ENCODE measurements at regions not wholly inside any gene's neighbourhood (a gene's known extent, or its start where the extent isn't known, plus 50 kb on each side); places are given as distances from the start of the nearest gene placed in this dataset.

GRCh38 chr12:89253488-89253887 lies 98.8 kb downstream of the DUSP6 start:
- Histone ChIP-seq H3K9me1 (ENCODE audit: control insufficient read depth, extremely low read depth, insufficient read depth, low read length) (no peaks in the 10 kb centered on the region), H3K27ac (ENCODE audit: control insufficient read depth, insufficient read depth, low read length) (no peak overlapping the region), H2AFZ (ENCODE audit: control insufficient read depth, low read length) (no peak overlapping the region), H3K4me3 (ENCODE audit: control insufficient read depth in 2 of 3, extremely low read depth in 1 of 3, insufficient read depth in 2 of 3, low read depth in 1 of 3, low read length in 3 of 3) (no peak overlapping the region), H3K4me2 (ENCODE audit: control insufficient read depth, extremely low read depth, insufficient read depth, low read depth, low read length) (no peak overlapping the region), H3K79me2 (ENCODE audit: control insufficient read depth, insufficient read depth, low read length) (no peaks in the 10 kb centered on the region), H3K36me3 (ENCODE audit: control insufficient read depth in 2 of 2, extremely low read depth in 1 of 2, insufficient read depth in 2 of 2, low read length in 2 of 2) (no peaks in the 10 kb centered on the region), H3K9ac (ENCODE audit: control insufficient read depth, extremely low read depth, insufficient read depth, low read length) (no peak overlapping the region), H3K4me1 (ENCODE audit: control insufficient read depth, extremely low read depth, insufficient read depth, low read length) (peaks cover 8% of the 10 kb centered on the region), H3K9me3 (ENCODE audit: control insufficient read depth, low read depth, low read length) (no peaks in the 10 kb centered on the region), H3K27me3 (ENCODE audit: control insufficient read depth, extremely low read depth, insufficient read depth, low read length) (no peaks in the 10 kb centered on the region), H4K20me1 (ENCODE audit: control insufficient read depth, extremely low read depth, insufficient read depth, low read length) (no peaks in the 10 kb centered on the region)
- FAIRE-seq (no peak), DNase-seq (ENCODE audit: low read depth, low spot score) (no peak)
- no peak for TF ChIP-seq CTCF (optimal IDR thresholded peaks at IDR 0.05 in 1 of 3, IDR thresholded peaks at IDR 0.05 in 1 of 3, conservative IDR thresholded peaks at IDR 0.05 in 1 of 3; ENCODE audit: extremely low read depth in 1 of 3, insufficient read depth in 2 of 3, low read length in 3 of 3)
- no peak for TF ChIP-seq EZH2 (IDR thresholded peaks at IDR 0.05; ENCODE audit: low read length)
- dilution Hi-C loops (cut with MboI; ENCODE audit: extremely low pct_ligation_motif_present, low sequenced_read_pairs): no loop called here

- no peaks in the 10 kb centered on the region for H3K9me1 ChIP-seq (ENCODE audit: control insufficient read depth, extremely low read depth, insufficient read depth, low read length)
- peaks cover 8% of the 10 kb centered on the region for H3K4me1 ChIP-seq (ENCODE audit: control insufficient read depth, extremely low read depth, insufficient read depth, low read length)
- peak overlapping the region; percentile 23 for H3K4me2 ChIP-seq (ENCODE audit: control insufficient read depth, extremely low read depth, insufficient read depth, low read depth, low read length)
- H2AFZ ChIP-seq (ENCODE audit: control insufficient read depth, low read length): no peak overlapping the region
- TF ChIP-seq EZH2 (IDR thresholded peaks at IDR 0.05; ENCODE audit: low read length) (no peak), CTCF (optimal IDR thresholded peaks at IDR 0.05 in 1 of 3, IDR thresholded peaks at IDR 0.05 in 1 of 3, conservative IDR thresholded peaks at IDR 0.05 in 1 of 3; ENCODE audit: extremely low read depth in 1 of 3, insufficient read depth in 2 of 3, low read length in 3 of 3) (no peak)
- H4K20me1 ChIP-seq (ENCODE audit: control insufficient read depth, extremely low read depth, insufficient read depth, low read length): no peaks in the 10 kb centered on the region
- dilution Hi-C loops (cut with MboI; ENCODE audit: extremely low pct_ligation_motif_present, low sequenced_read_pairs): no loop called here
- H3K9me3 ChIP-seq (ENCODE audit: control insufficient read depth, low read depth, low read length): no peaks in the 10 kb centered on the region
- no peaks in the 10 kb centered on the region for H3K36me3 ChIP-seq (ENCODE audit: control insufficient read depth in 2 of 2, extremely low read depth in 1 of 2, insufficient read depth in 2 of 2, low read length in 2 of 2)
- no peak for DNase-seq (ENCODE audit: low read depth, low spot score)
- no peaks in the 10 kb centered on the region for H3K27me3 ChIP-seq (ENCODE audit: control insufficient read depth, extremely low read depth, insufficient read depth, low read length)
- no peak overlapping the region for H3K9ac ChIP-seq (ENCODE audit: control insufficient read depth, extremely low read depth, insufficient read depth, low read length)
- peak; percentile 49 for FAIRE-seq
- no peak overlapping the region for H3K27ac ChIP-seq (ENCODE audit: control insufficient read depth, insufficient read depth, low read length)
- no peak overlapping the region for H3K4me3 ChIP-seq (ENCODE audit: control insufficient read depth in 2 of 3, extremely low read depth in 1 of 3, insufficient read depth in 2 of 3, low read depth in 1 of 3, low read length in 3 of 3)
- no peaks in the 10 kb centered on the region for H3K79me2 ChIP-seq (ENCODE audit: control insufficient read depth, insufficient read depth, low read length)
Observed at GRCh38 chr12:89252284-89252683, 100.0 kb downstream of the DUSP6 start.
